Epithelial cell of esophagus (primary cell): ENCODE measurements at regions not wholly inside any gene's neighbourhood (a gene's known extent, or its start where the extent isn't known, plus 50 kb on each side); places are given as distances from the start of the nearest gene placed in this dataset.
A peak's percentile ranks its signal among the peaks of the same experiment; 100 is the strongest.
"Not testable (repeated sequence)": the region's sequence is repeated elsewhere in the genome, so short reads cannot be mapped to it uniquely, and the experiment has no call there.

ENCODE experiments used
- DNase-seq: peaks from one replicate; pipeline ENCODE4 v3.0.0; 2010; ENCODE audit warnings: low read depth
- H3K4me3 ChIP-seq: 2 replicates; pipeline ENCODE4 v1.5.1; 2011; ENCODE audit warnings: mild to moderate bottlenecking, low read length, control low read depth
- CTCF ChIP-seq: IDR thresholded peaks from 2 replicates; pipeline ENCODE4 v1.5.1; 2011; ENCODE audit warnings: low read depth, mild to moderate bottlenecking, low read length, control low read depth, inconsistent platforms; ENCODE audit not compliant: insufficient read depth; ENCODE audit errors: missing control alignments

- H3K4me3 ChIP-seq, result no peak overlapping the region
- no peak for DNase-seq
- TF ChIP-seq CTCF, result no peak
Measured at GRCh38 chr4:111441687-111442086, 703.6 kb upstream of the FAM241A start.

- H3K4me3 ChIP-seq, DNase-seq: not testable (repeated sequence)
Measured at GRCh38 chr4:111444836-111445235, 700.4 kb upstream of the FAM241A start.

- peak; percentile 17 for TF ChIP-seq CTCF
Measured at GRCh38 chr4:111449657-111450056, 695.6 kb upstream of the FAM241A start.

GRCh38 chr4:111450867-111451266 is 694.4 kb upstream of the FAM241A start:
- DNase-seq, result peak; percentile 18
- H3K4me3 ChIP-seq, result no peak overlapping the region
- no peak for TF ChIP-seq CTCF

More at GRCh38 chr4:111449657-111450056, 695.6 kb upstream of the FAM241A start:
- DNase-seq, result peak; percentile 90
- no peak overlapping the region for H3K4me3 ChIP-seq

- DNase-seq, result no peak
- no peak overlapping the region for H3K4me3 ChIP-seq
- no peak for TF ChIP-seq CTCF
Measured at GRCh38 chr4:111453216-111453615, 692.0 kb upstream of the FAM241A start.

GRCh38 chr4:111454961-111455360 is 690.3 kb upstream of the FAM241A start:
- TF ChIP-seq CTCF, result no peak
- H3K4me3 ChIP-seq, result no peak overlapping the region
- DNase-seq, result no peak

- no peak overlapping the region for H3K4me3 ChIP-seq
- no peak for DNase-seq
- no peak for TF ChIP-seq CTCF
Measured at GRCh38 chr4:111464251-111465045, 680.8 kb upstream of the FAM241A start.
